NCI-H82 treated with DMSO at 0.1 percent for 48 hours (cell line): ENCODE measurements at regions not wholly inside any gene's neighbourhood (a gene's known extent, or its start where the extent isn't known, plus 50 kb on each side); places are given as distances from the start of the nearest gene placed in this dataset.

Experiments
- DNase-seq: peaks from one replicate; lab custom pipeline; 2025; ENCODE audit not compliant: unreplicated experiment; lab: John Stamatoyannopoulos, UW

- no peak for DNase-seq
Observed at GRCh38 chr9:78782858-78783257, 485.9 kb downstream of the PSAT1 start.

DNA sequence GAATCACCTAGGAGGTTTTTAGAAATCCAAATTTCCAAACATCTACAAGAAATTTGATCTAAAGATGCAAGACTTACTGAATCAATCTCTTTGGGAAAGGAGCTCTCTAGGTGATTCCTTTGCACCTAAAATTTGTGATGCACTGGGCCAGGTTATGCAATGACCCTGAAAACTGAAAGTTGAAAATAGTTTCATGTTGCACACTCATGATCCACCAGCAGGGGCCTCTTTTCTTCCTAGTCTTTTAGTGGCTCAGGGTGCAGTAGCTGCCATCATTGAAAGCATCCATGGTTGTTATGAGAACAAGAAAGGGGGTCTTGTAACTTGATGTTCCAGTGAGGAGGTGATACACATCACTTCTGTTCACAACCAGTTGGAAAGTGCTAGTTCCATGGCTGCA lies 486.8 kb downstream of the PSAT1 start:
- DNase-seq: no peak

- DNase-seq: no peak
Observed at GRCh38 chr9:78786794-78787193, 489.9 kb downstream of the PSAT1 start.

GRCh38 chr9:78788101-78788500 lies 491.2 kb downstream of the PSAT1 start:
- no peak for DNase-seq

GRCh38 chr9:78791779-78792178 lies 494.9 kb downstream of the PSAT1 start:
- DNase-seq: no peak

- DNase-seq: no peak
Observed at GRCh38 chr9:78792745-78793144, 495.8 kb downstream of the PSAT1 start.

- no peak for DNase-seq
Observed at GRCh38 chr9:78805771-78806170, 508.8 kb downstream of the PSAT1 start.

GRCh38 chr9:78806492-78807160 lies 509.7 kb downstream of the PSAT1 start:
- DNase-seq: no peak

DNA sequence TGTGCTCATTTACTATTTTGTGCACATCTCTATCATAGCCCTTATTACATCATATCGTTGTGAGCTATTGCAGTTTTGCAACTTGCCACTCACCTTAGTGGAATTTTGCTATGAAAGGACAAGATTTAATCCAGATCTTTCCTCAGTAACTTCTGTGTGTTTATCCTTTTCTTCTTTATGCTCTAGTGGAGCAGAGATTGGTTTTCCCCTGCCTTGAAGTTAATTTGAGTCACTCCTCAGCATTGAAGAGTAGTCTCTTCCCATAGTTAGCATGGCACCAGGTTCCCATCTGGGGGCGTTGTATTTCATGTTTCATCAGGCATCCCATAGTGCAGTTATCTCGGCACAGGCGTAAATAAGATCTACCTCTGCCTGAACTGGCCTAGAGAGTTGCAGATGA lies 510.4 kb downstream of the PSAT1 start:
- DNase-seq: no peak

- DNase-seq: no peak
Observed at GRCh38 chr9:78808048-78808447, 511.1 kb downstream of the PSAT1 start.

DNA sequence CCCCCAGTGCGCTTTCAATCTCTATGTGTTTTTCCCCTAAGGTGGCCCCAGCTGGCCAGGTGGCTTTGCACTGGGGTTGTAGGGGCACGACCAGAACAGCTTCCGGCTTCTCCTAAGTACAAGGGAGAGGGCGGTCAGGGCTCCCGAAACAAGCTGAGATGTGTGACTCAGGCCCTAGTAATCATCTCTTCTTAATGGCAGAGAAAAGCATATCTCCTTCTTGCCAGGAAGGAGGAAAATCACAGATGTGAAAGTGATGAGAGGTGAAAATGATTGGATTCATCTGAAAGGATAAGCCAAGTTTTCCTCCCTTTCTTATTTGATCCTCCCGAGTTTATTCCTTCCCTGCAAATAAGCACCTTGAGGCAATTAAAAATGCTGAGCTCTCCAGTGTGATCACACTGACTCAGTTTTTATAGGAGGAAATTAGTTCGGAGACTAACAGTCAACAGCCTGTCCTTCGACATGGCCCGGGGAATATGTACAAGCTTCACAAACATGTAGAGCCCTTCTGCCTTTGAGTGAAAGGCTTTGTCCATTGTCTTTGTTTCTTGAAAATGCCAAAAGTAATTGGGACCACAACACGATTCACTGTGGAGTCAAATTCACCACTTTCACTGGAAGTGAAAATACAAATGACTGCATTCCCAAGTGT lies 514.8 kb downstream of the PSAT1 start:
- DNase-seq: no peak

GRCh38 chr9:78812665-78813064 lies 515.7 kb downstream of the PSAT1 start:
- no peak for DNase-seq

DNA sequence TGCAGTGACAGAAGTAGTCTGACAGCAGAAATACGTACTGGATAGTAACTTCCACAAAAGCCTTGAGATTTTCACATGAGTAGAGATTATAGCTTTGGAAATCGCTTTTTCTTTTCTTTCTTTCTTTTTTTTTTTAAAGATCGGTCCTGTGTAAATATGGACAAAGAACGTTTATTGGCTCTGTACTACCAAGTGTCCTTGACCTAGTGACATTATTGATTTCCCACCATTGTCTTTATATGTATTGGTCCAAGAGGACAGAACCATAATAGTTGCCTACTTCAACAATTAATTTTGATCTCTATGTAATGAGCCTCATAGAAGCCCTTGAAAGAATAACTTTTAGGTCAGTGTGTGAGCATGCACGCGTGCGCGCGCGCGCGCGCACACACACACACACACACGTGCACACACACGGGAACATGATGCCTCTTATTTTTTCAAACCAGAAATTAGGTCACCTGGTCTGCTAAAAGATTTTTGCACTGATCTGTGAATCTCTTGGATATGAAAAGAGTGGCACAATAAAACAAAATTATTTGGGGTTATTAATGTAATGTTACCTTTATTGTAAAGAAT lies 516.8 kb downstream of the PSAT1 start:
- no peak for DNase-seq

- peak; percentile 7 for DNase-seq
Observed at GRCh38 chr9:78821126-78821822, 524.3 kb downstream of the PSAT1 start.

DNA sequence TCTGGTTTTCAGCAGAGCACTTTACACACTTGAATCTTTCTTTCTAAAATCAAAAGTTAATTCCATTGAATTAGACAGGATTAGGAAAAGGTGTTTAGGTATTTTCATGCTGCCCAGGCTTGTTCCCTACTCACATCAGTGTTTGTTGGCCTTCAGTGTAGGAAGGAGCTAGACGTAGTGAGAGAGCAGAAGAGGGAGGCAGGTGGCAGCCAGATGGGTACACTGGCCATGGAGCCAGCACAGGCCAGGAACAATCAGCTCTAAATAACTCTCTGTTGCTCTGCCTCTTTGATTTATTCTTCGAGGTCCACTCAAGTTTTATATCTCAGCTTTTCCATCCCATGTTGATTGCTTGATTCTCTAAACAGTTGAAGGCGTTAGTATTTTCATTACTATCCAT lies 529.6 kb downstream of the PSAT1 start:
- no peak for DNase-seq

GRCh38 chr9:78828521-78828920 lies 531.6 kb downstream of the PSAT1 start:
- DNase-seq: no peak

GRCh38 chr9:78830301-78830700 lies 533.4 kb downstream of the PSAT1 start:
- no peak for DNase-seq

GRCh38 chr9:78831726-78832125 lies 534.8 kb downstream of the PSAT1 start:
- DNase-seq: no peak

DNA sequence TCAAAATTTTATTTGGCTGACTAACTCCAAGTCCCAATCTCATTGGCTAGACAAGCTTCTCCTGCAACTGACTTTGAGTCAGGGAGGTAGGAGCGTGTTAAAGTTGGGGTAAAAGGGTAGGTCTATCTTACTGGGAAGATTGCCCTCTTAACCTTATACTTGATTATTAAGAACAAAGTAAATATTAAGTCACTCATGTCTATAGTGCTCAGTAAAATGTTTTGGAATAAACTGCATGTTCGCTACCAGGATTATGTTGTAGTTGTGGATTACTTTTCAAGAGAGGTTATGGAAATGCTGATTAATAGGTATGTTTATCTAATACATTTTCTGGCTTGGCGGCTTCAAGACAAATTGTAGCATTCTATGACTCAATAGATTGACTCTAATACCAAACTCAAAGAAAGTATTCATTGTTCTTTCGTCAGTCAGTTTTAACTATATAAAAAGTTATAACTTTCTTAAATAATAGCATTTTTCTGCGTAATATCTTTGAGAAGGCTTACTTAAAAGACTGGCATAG lies 539.1 kb downstream of the PSAT1 start:
- DNase-seq: no peak

DNA sequence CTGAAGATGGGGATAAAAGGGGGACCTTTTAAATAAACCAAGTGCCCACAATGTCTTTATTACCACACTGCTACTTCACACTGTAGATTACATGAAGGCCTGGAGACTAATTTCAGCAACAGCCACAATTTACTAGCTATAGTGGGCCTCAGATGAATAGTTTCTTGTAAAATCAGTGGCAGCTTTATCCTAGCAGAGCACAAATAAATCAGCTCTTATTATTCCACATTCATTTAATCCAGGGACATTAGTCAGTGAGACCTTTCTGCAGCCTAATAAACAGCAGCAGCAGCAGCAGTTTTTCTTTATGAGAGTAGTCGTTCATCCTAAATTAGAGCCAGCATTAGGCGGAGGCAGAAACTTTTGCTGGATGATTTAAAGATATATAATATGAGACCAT lies 542.3 kb downstream of the PSAT1 start:
- DNase-seq: no peak

DNA sequence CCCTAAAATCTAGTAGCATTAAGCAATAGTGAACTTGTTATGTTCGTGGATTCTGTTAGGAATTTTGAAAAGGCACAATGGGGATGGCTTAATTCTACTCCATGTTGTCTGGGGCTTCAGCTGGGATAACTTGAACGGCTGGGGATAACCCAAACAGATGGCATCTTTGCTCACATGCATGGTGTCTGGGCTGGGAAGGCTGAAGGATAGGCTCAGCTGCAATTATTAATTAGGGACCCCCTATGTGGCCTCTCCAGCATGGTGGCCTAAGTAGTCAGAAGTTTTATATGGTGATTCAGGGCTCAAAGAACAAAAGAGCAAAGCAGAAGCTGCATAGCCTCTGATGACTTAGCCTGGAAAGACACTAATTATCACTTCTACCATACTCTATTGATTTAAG lies 551.1 kb downstream of the PSAT1 start:
- DNase-seq: no peak

- no peak for DNase-seq
Observed at GRCh38 chr9:78856144-78856543, 559.2 kb downstream of the PSAT1 start.
